Body of pancreas (tissue), 4 donors: ENCODE measurements at regions not wholly inside any gene's neighbourhood (a gene's known extent, or its start where the extent isn't known, plus 50 kb on each side); places are given as distances from the start of the nearest gene placed in this dataset.

Experiments used
- CTCF ChIP-seq, 7 experiments: fragments of 450-650 bp in 4 of 7; fragments of 200-600 bp in 3 of 7; sonication (generic) in 3 of 7; IDR thresholded peaks; one replicate each; pipeline ENCODE4 v1.5.1; 2016 to 2019; ENCODE audit warnings: antibody characterized with exemption in 7 of 7
- POLR2A ChIP-seq, 3 donors: fragments of 450-650 bp; IDR thresholded peaks; one replicate each; pipeline ENCODE4 v1.6.1; 2016; ENCODE audit warnings: antibody characterized with exemption in 3 of 3, mild to moderate bottlenecking in 2 of 3

DNA sequence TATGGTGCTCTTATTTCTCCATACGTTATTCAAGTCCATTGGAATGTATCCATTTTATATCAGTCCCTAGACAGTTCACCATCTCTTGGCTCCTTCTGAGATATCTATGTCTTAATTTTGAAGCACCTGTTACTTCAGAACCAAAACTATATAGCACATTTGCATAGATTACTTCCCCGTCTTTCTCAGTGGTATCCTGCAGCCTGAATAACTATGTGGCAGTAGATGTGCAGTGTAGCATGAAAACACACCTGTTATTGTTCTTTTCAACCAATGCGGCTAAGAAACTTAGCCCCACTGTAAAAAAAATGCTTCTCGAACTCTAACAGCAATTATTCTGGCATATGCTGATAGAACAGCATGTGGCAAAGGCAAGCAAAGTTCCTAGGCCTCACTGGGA is 1184.4 kb upstream of the ADGRB3 start:
- no peak for TF ChIP-seq CTCF (IDR thresholded peaks at IDR 0.05)
- no peak for TF ChIP-seq POLR2A (IDR thresholded peaks at IDR 0.05)
